ENCODE measurements at regions not wholly inside any gene's neighbourhood (a gene's known extent, or its start where the extent isn't known, plus 50 kb on each side); places are given as distances from the start of the nearest gene placed in this dataset.
A peak's percentile ranks its signal among the peaks of the same experiment; 100 is the strongest.

- no peak for TF ChIP-seq CTCF (IDR thresholded peaks at IDR 0.05)
- ATAC-seq (no peak), DNase-seq (peak; percentile 17)
- Histone ChIP-seq H3K27ac (no peak overlapping the region), H3K4me1 (no peaks in the 10 kb centered on the region), H3K9me3 (peaks cover 9% of the 10 kb centered on the region), H3K4me3 (no peak overlapping the region), H3K27me3 (ENCODE audit: low read depth) (peaks cover 9% of the 10 kb centered on the region), H3K36me3 (no peaks in the 10 kb centered on the region)
- intact Hi-C loops (cut with DNase I), result no loop called here
Observed at GRCh38 chr12:34390171-34390841, 368.0 kb downstream of the ALG10 start.

- Histone ChIP-seq H3K4me3 (no peak overlapping the region), H3K36me3 (no peaks in the 10 kb centered on the region), H3K4me1 (no peaks in the 10 kb centered on the region), H3K9me3 (peaks cover 12% of the 10 kb centered on the region), H3K27ac (no peak overlapping the region), H3K27me3 (ENCODE audit: low read depth) (peaks cover 9% of the 10 kb centered on the region)
- TF ChIP-seq CTCF (IDR thresholded peaks at IDR 0.05), result no peak
- DNase-seq, result peak; percentile 14
- no peak for ATAC-seq
- intact Hi-C loops (cut with DNase I), result no loop called here
Observed at GRCh38 chr12:34390846-34391700, 368.8 kb downstream of the ALG10 start.

- no peak for ATAC-seq
- TF ChIP-seq CTCF (IDR thresholded peaks at IDR 0.05), result no peak
- Histone ChIP-seq H3K4me1 (no peaks in the 10 kb centered on the region), H3K9me3 (peaks cover 12% of the 10 kb centered on the region), H3K4me3 (no peak overlapping the region), H3K27ac (no peak overlapping the region), H3K36me3 (no peaks in the 10 kb centered on the region), H3K27me3 (ENCODE audit: low read depth) (peaks cover 9% of the 10 kb centered on the region)
- intact Hi-C loops (cut with DNase I), result no loop called here
- peak; percentile 29 for DNase-seq
Observed at GRCh38 chr12:34391771-34392581, 369.7 kb downstream of the ALG10 start.

- no peak for TF ChIP-seq CTCF (IDR thresholded peaks at IDR 0.05)
- Histone ChIP-seq H3K4me3 (no peak overlapping the region), H3K4me1 (no peaks in the 10 kb centered on the region), H3K36me3 (no peaks in the 10 kb centered on the region), H3K9me3 (peaks cover 12% of the 10 kb centered on the region), H3K27me3 (ENCODE audit: low read depth) (peaks cover 9% of the 10 kb centered on the region), H3K27ac (no peak overlapping the region)
- intact Hi-C loops (cut with DNase I), result no loop called here
- no peak for ATAC-seq
- peak; percentile 39 for DNase-seq
Observed at GRCh38 chr12:34392741-34393085, 370.4 kb downstream of the ALG10 start.

GRCh38 chr12:34393086-34393820 is 371.0 kb downstream of the ALG10 start:
- no peaks in the 10 kb centered on the region for H3K4me1 ChIP-seq
- H3K36me3 ChIP-seq, result no peaks in the 10 kb centered on the region
- intact Hi-C loops (cut with DNase I), result no loop called here
- DNase-seq (peak; percentile 37), ATAC-seq (no peak)
- no peak overlapping the region for H3K4me3 ChIP-seq
- peaks cover 13% of the 10 kb centered on the region for H3K9me3 ChIP-seq
- no peak for TF ChIP-seq CTCF (IDR thresholded peaks at IDR 0.05)
- H3K27ac ChIP-seq, result no peak overlapping the region
- peaks cover 9% of the 10 kb centered on the region for H3K27me3 ChIP-seq (ENCODE audit: low read depth)
